ENCODE measurements at regions not wholly inside any gene's neighbourhood (a gene's known extent, or its start where the extent isn't known, plus 50 kb on each side); places are given as distances from the start of the nearest gene placed in this dataset.

- no peak for TF ChIP-seq EZH2 (IDR thresholded peaks at IDR 0.05; ENCODE audit: low read depth)
- TF ChIP-seq, protein P1, sequence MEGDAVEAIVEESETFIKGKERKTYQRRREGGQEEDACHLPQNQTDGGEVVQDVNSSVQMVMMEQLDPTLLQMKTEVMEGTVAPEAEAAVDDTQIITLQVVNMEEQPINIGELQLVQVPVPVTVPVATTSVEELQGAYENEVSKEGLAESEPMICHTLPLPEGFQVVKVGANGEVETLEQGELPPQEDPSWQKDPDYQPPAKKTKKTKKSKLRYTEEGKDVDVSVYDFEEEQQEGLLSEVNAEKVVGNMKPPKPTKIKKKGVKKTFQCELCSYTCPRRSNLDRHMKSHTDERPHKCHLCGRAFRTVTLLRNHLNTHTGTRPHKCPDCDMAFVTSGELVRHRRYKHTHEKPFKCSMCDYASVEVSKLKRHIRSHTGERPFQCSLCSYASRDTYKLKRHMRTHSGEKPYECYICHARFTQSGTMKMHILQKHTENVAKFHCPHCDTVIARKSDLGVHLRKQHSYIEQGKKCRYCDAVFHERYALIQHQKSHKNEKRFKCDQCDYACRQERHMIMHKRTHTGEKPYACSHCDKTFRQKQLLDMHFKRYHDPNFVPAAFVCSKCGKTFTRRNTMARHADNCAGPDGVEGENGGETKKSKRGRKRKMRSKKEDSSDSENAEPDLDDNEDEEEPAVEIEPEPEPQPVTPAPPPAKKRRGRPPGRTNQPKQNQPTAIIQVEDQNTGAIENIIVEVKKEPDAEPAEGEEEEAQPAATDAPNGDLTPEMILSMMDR (conservative IDR thresholded peaks at IDR 0.05): no peak
- no peaks in the 10 kb centered on the region for H3K9me3 ChIP-seq (ENCODE audit: insufficient read depth, low read depth)
- no TSS peak for BruUV-seq (replicated peaks)
- H2AFZ ChIP-seq: no peak overlapping the region
- H3K27me3 ChIP-seq (ENCODE audit: insufficient read depth, low read depth): no peaks in the 10 kb centered on the region
- POLR2A ChIA-PET (ENCODE audit: unreplicated experiment): no interaction called here
- no peaks in the 10 kb centered on the region for H3K79me2 ChIP-seq (ENCODE audit: low read depth)
- no peak for DNase-seq
- H4K20me1 ChIP-seq (ENCODE audit: insufficient read depth): no peaks in the 10 kb centered on the region
- H3F3A ChIP-seq (ENCODE audit: insufficient read depth, low read depth): no peaks in the 10 kb centered on the region
- H3K9me2 ChIP-seq (ENCODE audit: insufficient read depth): no peaks in the 10 kb centered on the region
- H3K4me3 ChIP-seq: no peak overlapping the region
- H3K27ac ChIP-seq: no peak overlapping the region
- CTCF ChIA-PET: no interaction called here
- no peak overlapping the region for H3K4me2 ChIP-seq
- H3K4me1 ChIP-seq (replicated peaks; ENCODE audit: insufficient read depth): no peaks in the 10 kb centered on the region
- intact Hi-C loops (cut with micrococcal nuclease; ENCODE audit: unreplicated experiment): no loop called here
- H3K36me3 ChIP-seq (ENCODE audit: low read depth): no peaks in the 10 kb centered on the region
These were observed 363.3 kb downstream of the KIF16B start for GRCh38 chr20:16209951-16210361.

DNA sequence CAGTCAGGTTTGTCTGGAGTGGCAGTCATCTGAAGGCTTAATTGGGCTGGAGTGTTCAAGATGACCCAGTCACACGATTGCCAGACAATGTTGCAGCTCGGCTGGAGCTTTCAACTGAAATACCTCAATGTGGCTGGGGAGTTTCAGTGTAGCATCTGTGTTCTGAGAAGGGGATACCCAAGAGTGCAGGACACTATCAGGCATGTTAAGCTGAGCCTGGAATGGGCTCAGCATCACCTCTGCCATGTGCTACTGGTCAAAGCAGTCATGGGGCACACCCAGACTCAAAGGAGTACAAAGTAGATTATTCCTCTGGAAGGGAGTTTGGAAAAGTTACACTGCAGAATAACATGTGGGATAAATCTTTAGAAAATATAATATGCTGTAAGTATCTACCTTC lies 363.9 kb downstream of the KIF16B start:
- Histone ChIP-seq H4K20me1 (ENCODE audit: insufficient read depth) (no peaks in the 10 kb centered on the region), H3K36me3 (ENCODE audit: low read depth) (no peaks in the 10 kb centered on the region), H3K9me3 (ENCODE audit: insufficient read depth, low read depth) (no peaks in the 10 kb centered on the region), H3K4me2 (no peak overlapping the region), H3K79me2 (ENCODE audit: low read depth) (no peaks in the 10 kb centered on the region), H3K27ac (no peak overlapping the region), H3K4me1 (replicated peaks; ENCODE audit: insufficient read depth) (no peaks in the 10 kb centered on the region), H3K27me3 (ENCODE audit: insufficient read depth, low read depth) (no peaks in the 10 kb centered on the region), H3K9me2 (ENCODE audit: insufficient read depth) (no peaks in the 10 kb centered on the region), H3F3A (ENCODE audit: insufficient read depth, low read depth) (no peaks in the 10 kb centered on the region), H3K4me3 (no peak overlapping the region), H2AFZ (no peak overlapping the region)
- no peak for DNase-seq
- TF ChIP-seq EZH2 (IDR thresholded peaks at IDR 0.05; ENCODE audit: low read depth): no peak
- TF ChIP-seq, protein P1 (conservative IDR thresholded peaks at IDR 0.05): no peak
- intact Hi-C loops (cut with micrococcal nuclease; ENCODE audit: unreplicated experiment): no loop called here
- POLR2A ChIA-PET (ENCODE audit: unreplicated experiment): no interaction called here
- BruUV-seq (replicated peaks): no TSS peak
- CTCF ChIA-PET: no interaction called here

- CTCF ChIA-PET: no interaction called here
- no peak for TF ChIP-seq EZH2 (IDR thresholded peaks at IDR 0.05; ENCODE audit: low read depth)
- TF ChIP-seq, protein P1 (conservative IDR thresholded peaks at IDR 0.05): no peak
- no peaks in the 10 kb centered on the region for H3K27me3 ChIP-seq (ENCODE audit: insufficient read depth, low read depth)
These were observed 364.8 kb downstream of the KIF16B start for GRCh38 chr20:16208443-16208842.

More at GRCh38 chr20:16208443-16208842, 364.8 kb downstream of the KIF16B start:
- Histone ChIP-seq H3K27ac (no peak overlapping the region), H3K36me3 (ENCODE audit: low read depth) (no peaks in the 10 kb centered on the region), H2AFZ (no peak overlapping the region), H3K4me2 (no peak overlapping the region), H3K4me1 (replicated peaks; ENCODE audit: insufficient read depth) (no peaks in the 10 kb centered on the region), H3K79me2 (ENCODE audit: low read depth) (no peaks in the 10 kb centered on the region), H3K4me3 (no peak overlapping the region), H3K9me3 (ENCODE audit: insufficient read depth, low read depth) (no peaks in the 10 kb centered on the region), H4K20me1 (ENCODE audit: insufficient read depth) (no peaks in the 10 kb centered on the region), H3K9me2 (ENCODE audit: insufficient read depth) (no peaks in the 10 kb centered on the region), H3F3A (ENCODE audit: insufficient read depth, low read depth) (no peaks in the 10 kb centered on the region)
- BruUV-seq (replicated peaks): no TSS peak
- POLR2A ChIA-PET (ENCODE audit: unreplicated experiment): no interaction called here
- DNase-seq: no peak
- intact Hi-C loops (cut with micrococcal nuclease; ENCODE audit: unreplicated experiment): no loop called here
